Thoracic aorta (tissue), 2 donors: ENCODE measurements at regions not wholly inside any gene's neighbourhood (a gene's known extent, or its start where the extent isn't known, plus 50 kb on each side); places are given as distances from the start of the nearest gene placed in this dataset.

Experiments used
- ATAC-seq: fragments of 150-250 bp; one replicate; pipeline ENCODE4 v1.8.0; 2017; ENCODE audit warnings: low read depth; ENCODE audit not compliant: insufficient number of reproducible peaks, low FRiP score
- DNase-seq: peaks from one replicate; pipeline ENCODE4 v3.0.0-alpha.2; 2020; ENCODE audit warnings: low spot score
- H3K27ac ChIP-seq, 2 donors: fragments of 200-600 bp; sonication (generic); 1 replicate in 1 of 2; 2 replicates in 1 of 2; pipeline ENCODE4 v1.5.1; 2016; ENCODE audit warnings: mild to moderate bottlenecking in 2 of 2, moderate library complexity in 2 of 2
- H3K27me3 ChIP-seq: fragments of 200-600 bp; sonication (generic); replicated peaks from 2 replicates; pipeline ENCODE4 v1.6.0; 2016; ENCODE audit warnings: mild to moderate bottlenecking; ENCODE audit not compliant: insufficient read depth
- H3K36me3 ChIP-seq: fragments of 200-600 bp; sonication (generic); one replicate; pipeline ENCODE4 v1.5.1; 2016
- H3K4me1 ChIP-seq, 2 donors: fragments of 200-600 bp; sonication (generic); 1 replicate in 1 of 2; 2 replicates in 1 of 2; pipeline versions ENCODE4 v1.5.1 to v1.6.0; 2016; ENCODE audit warnings: low read depth in 2 of 2, mild to moderate bottlenecking in 1 of 2; ENCODE audit not compliant: control insufficient read depth in 1 of 2
- H3K4me3 ChIP-seq: fragments of 200-600 bp; sonication (generic); 2 replicates; pipeline ENCODE4 v1.5.1; 2016; ENCODE audit warnings: mild to moderate bottlenecking
- H3K9me3 ChIP-seq: fragments of 200-600 bp; sonication (generic); 2 replicates; pipeline ENCODE4 v1.5.1; 2016
- TF ChIP-seq, protein P1 (sequence below): fragments of 200-600 bp; sonication (generic); IDR thresholded peaks from one replicate; pipeline ENCODE4 v1.5.1; 2019; ENCODE audit warnings: antibody characterized with exemption

DNA sequence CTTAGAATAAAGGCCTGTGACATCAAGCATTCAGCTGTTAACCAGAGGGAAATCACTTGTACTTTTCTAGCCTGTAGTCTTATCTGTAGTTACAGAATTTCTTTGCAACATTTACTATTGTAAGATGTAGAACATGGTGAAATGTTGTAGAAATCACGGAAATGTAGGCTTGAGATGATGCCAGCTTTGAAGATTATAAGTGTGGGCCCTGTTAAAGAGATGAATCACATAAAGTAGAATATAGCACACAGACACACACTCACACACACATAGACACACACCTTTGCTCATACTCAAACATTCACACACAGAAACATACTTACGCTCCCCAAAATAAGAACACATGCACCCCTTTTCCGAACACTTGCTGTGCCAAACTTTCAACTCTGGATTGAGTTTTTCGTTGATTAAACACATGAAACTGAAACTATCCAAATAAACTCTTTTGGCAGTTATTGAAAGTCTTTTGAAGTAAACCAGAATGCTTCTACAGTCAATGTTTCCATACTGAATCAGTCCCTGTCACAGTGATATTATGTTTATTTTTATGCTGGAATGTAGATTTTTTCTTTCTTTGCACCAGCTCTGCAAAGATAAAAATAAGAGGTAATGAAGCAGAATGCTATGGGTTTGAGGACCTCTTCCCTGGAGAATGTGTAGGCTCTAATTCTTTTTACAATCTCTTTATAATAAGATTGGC, 230.3 kb upstream of the MEOX2 start:
- Histone ChIP-seq H3K36me3 (no peaks in the 10 kb centered on the region), H3K4me3 (no peak overlapping the region), H3K9me3 (no peaks in the 10 kb centered on the region), H3K27me3 (no peaks in the 10 kb centered on the region), H3K27ac (no peak overlapping the region), H3K4me1 (peaks cover 5 to 7% of the 10 kb centered on the region in 2 donors)
- no peak for ATAC-seq
- TF ChIP-seq, protein P1, sequence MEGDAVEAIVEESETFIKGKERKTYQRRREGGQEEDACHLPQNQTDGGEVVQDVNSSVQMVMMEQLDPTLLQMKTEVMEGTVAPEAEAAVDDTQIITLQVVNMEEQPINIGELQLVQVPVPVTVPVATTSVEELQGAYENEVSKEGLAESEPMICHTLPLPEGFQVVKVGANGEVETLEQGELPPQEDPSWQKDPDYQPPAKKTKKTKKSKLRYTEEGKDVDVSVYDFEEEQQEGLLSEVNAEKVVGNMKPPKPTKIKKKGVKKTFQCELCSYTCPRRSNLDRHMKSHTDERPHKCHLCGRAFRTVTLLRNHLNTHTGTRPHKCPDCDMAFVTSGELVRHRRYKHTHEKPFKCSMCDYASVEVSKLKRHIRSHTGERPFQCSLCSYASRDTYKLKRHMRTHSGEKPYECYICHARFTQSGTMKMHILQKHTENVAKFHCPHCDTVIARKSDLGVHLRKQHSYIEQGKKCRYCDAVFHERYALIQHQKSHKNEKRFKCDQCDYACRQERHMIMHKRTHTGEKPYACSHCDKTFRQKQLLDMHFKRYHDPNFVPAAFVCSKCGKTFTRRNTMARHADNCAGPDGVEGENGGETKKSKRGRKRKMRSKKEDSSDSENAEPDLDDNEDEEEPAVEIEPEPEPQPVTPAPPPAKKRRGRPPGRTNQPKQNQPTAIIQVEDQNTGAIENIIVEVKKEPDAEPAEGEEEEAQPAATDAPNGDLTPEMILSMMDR = no peak
- no peak for DNase-seq

DNA sequence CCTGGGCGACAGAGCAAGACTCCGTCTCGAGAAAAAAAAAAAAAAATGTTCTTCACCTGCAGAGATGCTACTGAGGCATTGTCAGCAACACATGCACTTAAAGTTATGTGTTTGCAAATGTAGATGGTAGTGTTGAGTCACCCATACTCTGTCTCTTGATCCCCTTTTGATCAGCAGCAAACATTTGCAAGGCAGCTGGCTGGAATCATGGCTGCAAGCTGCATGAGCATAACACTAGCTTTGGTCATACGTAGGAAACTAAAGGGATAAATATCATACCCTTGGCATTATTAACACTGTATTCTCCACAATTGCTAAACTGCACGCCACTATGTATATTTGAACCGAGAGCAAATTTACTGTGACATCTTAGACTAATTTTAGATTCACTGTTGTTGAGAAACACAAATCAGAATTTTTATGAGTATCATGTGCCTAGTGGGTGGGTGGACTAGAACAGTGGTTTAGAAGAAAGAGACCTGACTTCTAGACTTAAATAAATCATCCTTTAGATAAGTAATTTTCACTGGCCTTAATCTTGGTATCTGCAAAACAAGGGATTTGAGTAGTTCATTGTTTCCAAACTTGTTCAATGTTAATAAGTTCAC, 229.3 kb upstream of the MEOX2 start:
- Histone ChIP-seq H3K4me3 (no peak overlapping the region), H3K4me1 (no peaks in the 10 kb centered on the region), H3K36me3 (no peaks in the 10 kb centered on the region), H3K27me3 (no peaks in the 10 kb centered on the region), H3K9me3 (no peaks in the 10 kb centered on the region), H3K27ac (no peak overlapping the region)
- DNase-seq = no peak
- TF ChIP-seq, protein P1 = no peak
- ATAC-seq = no peak

DNA sequence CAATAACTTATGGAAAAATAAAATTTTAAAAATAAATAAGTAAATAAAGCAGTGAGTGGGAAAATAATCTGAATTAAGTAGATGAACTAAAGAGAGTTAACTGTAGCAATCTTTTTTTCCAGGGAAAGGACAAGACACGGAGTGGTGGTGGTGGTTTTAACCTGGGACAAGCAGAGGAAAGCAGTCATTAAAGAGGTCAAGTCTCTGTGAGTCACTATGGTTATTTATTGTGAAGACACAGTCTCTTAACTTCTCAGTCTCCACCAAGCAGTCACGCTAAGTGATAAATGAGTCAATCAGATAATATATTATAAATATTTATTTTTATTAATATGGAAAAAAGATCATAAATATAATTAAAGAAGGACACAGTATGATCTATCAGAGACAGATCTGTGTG, 228.1 kb upstream of the MEOX2 start:
- Histone ChIP-seq H3K4me1 (no peaks in the 10 kb centered on the region), H3K9me3 (no peaks in the 10 kb centered on the region), H3K4me3 (no peak overlapping the region), H3K27me3 (no peaks in the 10 kb centered on the region), H3K36me3 (no peaks in the 10 kb centered on the region), H3K27ac (no peak overlapping the region)
- DNase-seq = no peak
- ATAC-seq = no peak
- TF ChIP-seq, protein P1 = no peak

DNA sequence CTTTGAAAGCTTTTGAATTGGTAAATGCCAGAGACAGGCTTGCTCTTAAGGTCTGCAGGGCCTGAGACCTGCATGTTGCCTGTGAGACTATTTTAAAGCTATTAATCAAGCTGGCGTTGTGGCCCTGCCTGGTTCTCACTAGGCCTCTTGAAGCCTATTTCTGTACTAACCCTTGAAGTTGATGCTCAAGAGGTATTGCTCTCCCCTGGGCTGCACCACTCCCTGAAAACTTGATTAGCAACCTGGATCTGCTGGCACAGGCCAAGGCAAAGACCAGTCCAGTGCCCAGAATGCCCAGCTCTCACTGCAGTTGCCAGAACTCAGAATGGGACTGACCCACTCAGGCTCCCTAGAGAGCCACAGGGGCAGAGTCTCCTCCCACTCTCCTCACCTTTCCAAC, 220.0 kb upstream of the MEOX2 start:
- Histone ChIP-seq H3K27ac (no peak overlapping the region), H3K36me3 (no peaks in the 10 kb centered on the region), H3K4me3 (no peak overlapping the region), H3K4me1 (peaks cover 0 to 6% of the 10 kb centered on the region in 2 donors), H3K27me3 (no peaks in the 10 kb centered on the region), H3K9me3 (no peaks in the 10 kb centered on the region)
- ATAC-seq (no peak), DNase-seq (no peak)
- TF ChIP-seq, protein P1 = no peak

DNA sequence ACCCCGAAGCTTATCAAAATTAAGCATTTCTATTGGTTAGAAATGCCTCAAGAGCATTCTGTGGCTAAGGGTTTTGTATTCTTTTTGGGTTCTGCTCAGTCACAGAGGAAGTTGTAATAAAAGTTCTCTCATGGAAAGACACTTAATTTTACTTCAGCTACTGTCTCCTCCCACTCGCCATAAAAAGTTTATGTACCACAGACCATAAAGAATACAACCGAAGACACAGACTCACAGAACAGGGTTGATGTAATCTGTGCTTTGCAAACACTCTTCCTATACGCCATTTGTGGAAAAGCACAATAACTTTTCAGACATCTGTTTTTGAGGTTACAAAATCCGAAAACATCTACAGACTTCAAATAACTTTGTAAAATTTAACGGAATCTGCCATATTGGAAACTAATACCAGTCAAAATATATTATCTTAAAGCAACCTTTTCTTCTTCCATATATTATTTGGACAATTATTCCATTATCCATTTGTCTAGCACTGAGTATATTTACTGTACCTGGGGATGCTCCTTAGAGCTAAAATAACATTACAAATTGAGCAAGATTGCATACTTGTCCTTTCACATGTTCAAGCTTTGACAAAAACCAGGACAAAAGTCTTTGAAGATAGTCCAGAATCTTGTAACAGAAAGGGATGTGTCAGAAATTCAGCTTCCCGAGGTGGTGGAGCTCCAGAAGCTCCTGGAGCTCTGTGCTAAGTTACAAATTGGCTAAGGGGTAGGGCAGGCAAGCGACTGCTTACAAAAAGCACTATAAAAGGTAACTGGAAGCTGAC, 219.0 kb upstream of the MEOX2 start:
- DNase-seq (no peak), ATAC-seq (no peak)
- TF ChIP-seq, protein P1 = no peak
- Histone ChIP-seq H3K36me3 (no peaks in the 10 kb centered on the region), H3K4me1 (peaks cover 0 to 6% of the 10 kb centered on the region in 2 donors), H3K9me3 (no peaks in the 10 kb centered on the region), H3K4me3 (no peak overlapping the region), H3K27ac (no peak overlapping the region), H3K27me3 (no peaks in the 10 kb centered on the region)
